GM13977 (cell line): ENCODE measurements at regions not wholly inside any gene's neighbourhood (a gene's known extent, or its start where the extent isn't known, plus 50 kb on each side); places are given as distances from the start of the nearest gene placed in this dataset.

ENCODE experiments used
- DNase-seq: peaks from one replicate; pipeline ENCODE4 v3.0.0; 2012; ENCODE audit warnings: low spot score
- in situ Hi-C: fragments of 300-500 bp; cut with MboI; formaldehyde crosslinking; loops from one replicate; pipeline ENCODE4 v1.12.0; 2022; ENCODE audit warnings: low sequenced_read_pairs, low pct_unique_long_range_greater_than_20kb, mixed read lengths, inconsistent platforms; ENCODE audit not compliant: unreplicated experiment
- TF ChIP-seq, protein P1 (sequence below): IDR thresholded peaks from 2 replicates; pipeline ENCODE4 v1.5.1; 2012; ENCODE audit warnings: mild to moderate bottlenecking, control low read depth; ENCODE audit not compliant: insufficient read depth; ENCODE audit errors: extremely low read depth, missing control alignments

DNA sequence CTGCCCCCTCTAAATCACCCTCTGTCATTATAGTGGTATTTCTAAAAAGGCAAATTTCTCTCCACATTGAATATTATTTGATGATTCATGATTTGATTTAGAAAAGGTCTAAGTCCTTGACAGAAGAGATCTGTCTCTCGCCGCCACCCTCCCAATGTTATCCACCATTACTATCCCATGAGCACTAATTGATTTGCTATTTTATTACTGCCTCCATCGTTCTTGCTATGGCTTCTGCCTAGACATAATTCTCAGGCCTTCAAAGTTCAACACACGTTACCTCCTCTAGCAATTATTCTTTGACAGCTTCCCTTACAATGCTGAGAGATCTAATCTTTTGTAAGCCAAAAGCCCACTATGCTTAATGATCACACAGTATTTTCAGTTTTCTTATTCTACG lies 507.0 kb upstream of the CHAC2 start:
- TF ChIP-seq, protein P1, sequence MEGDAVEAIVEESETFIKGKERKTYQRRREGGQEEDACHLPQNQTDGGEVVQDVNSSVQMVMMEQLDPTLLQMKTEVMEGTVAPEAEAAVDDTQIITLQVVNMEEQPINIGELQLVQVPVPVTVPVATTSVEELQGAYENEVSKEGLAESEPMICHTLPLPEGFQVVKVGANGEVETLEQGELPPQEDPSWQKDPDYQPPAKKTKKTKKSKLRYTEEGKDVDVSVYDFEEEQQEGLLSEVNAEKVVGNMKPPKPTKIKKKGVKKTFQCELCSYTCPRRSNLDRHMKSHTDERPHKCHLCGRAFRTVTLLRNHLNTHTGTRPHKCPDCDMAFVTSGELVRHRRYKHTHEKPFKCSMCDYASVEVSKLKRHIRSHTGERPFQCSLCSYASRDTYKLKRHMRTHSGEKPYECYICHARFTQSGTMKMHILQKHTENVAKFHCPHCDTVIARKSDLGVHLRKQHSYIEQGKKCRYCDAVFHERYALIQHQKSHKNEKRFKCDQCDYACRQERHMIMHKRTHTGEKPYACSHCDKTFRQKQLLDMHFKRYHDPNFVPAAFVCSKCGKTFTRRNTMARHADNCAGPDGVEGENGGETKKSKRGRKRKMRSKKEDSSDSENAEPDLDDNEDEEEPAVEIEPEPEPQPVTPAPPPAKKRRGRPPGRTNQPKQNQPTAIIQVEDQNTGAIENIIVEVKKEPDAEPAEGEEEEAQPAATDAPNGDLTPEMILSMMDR: no peak
- in situ Hi-C loops: no loop called here
- DNase-seq: no peak

DNA sequence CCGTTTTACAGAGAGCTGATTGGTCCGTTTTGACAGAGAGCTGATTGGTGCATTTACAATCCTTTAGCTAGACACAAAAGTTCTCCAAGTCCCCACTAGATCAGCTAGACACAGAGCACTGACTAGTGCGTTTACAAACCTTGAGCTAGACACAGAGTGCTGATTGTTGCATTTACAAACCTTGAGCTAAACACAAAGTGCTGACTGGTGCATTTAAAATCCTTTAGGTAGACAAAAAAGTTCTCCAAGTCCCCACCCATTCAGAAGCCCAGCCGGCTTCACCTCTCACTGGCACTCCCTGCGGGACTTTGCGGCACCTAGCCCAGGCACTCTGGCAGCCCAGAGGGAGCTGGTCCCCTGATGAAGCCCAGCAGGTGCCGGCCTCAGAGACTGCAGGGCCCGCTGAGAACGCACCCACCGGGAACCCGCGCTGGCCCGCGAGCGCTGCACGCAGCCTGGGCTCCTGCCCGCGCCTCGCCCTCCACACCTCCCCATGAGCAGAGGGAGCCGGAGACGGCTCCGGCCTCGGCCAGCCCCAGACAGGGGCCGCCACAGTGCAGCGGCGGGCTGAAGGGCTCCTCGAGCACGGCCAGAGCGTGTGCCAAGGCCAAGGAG lies 508.1 kb upstream of the CHAC2 start:
- TF ChIP-seq, protein P1: no peak
- DNase-seq: no peak
- in situ Hi-C loops: no loop called here

DNA sequence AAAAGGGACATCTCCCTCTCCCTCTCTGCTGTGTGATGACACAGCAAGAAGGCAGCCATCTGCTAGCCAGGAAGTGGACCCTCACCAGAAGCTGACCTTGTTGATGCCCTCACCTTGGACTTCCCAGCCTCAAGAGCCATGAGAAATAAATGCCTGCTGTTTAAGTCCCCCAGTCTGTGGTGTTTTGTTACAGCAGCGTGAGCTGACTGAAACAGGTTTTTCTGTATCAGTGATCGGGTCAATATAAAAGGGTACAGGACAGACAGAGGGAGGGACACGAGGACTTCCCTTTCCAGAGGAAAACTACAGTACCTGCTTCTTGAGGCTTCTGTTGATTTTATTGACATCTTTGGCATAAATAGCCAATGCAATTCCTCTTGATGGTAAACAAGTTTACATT lies 510.3 kb upstream of the CHAC2 start:
- in situ Hi-C loops: no loop called here
- TF ChIP-seq, protein P1: no peak
- DNase-seq: no peak

DNA sequence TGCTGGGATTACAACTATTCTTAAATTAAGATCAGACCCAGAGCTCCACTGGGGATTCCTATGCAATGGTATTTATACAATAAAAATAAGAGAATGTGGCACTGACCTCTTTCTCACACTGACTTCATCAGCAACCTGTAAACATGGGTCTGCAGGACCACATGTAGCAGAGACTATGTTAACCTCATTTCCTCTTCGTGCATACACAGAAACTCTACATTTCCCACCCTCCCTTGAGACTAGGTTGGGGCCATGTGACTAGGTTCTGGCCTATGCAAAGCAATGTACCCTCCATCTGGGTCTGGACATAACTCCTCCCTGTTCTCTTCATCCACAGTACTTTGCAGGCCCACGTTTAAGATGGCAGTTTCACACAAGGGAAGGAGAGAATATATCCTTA lies 514.4 kb upstream of the CHAC2 start:
- in situ Hi-C loops: no loop called here
- DNase-seq: no peak
- TF ChIP-seq, protein P1: no peak

DNA sequence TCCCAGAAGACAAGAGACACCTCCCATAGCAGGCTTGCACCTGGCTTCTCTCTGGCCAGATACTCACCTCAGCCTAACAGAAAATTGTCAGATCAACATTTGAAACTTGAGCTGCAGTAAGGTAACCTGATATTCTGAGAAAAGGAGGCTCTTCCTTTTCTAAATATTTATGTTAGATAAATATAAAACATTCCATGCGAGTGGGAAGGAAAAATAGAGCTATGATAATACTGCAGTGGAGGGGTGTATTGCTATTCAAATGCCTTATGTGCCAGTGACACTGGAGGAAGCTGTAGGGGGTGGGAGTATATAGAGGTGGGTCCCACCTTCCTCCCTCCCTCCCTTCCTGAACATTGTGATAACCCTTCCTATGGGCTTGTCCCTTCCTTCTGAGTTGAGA lies 515.5 kb upstream of the CHAC2 start:
- in situ Hi-C loops: no loop called here
- TF ChIP-seq, protein P1: no peak
- DNase-seq: no peak

DNA sequence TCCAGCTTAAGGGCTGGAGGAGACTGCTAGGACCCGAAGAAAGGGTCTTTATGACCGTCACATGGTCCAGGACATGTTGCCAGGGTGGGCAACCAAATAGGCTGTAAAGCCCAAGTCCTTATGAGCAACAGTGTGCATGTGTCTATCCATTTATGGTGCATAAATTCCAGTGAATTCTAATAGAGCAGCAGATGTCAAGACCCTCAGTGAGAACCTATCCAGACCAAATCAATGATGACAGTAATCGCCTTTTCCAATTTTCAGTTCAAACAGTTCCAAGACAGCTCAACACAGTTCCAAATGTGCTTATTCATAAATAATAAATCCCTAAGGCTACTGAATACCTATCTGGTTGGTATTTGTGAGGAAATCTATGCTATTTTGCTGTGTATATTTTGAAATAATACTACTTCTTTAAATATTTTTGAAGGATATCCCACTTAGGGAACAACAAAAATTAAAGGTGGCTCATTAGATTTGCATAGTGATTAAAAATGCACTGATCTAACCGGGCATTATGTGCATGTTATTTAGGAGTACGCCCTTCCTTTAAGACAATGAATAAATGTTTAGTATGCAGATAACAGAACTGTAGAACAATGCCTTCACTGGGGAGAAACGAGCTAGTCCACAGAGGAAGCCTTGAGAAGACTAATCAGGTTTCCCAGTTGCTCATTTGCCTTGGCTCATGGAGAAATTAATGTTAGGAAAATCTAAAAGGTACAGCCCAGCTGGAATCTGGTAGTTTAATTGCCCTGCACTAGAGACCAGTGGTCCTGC lies 519.5 kb upstream of the CHAC2 start:
- in situ Hi-C loops: no loop called here
- TF ChIP-seq, protein P1: no peak

More for the DNA sequence above, 519.5 kb upstream of the CHAC2 start:
- DNase-seq: no peak
